ENCODE measurements at regions not wholly inside any gene's neighbourhood (a gene's known extent, or its start where the extent isn't known, plus 50 kb on each side); places are given as distances from the start of the nearest gene placed in this dataset.
"Not testable (repeated sequence)": the region's sequence is repeated elsewhere in the genome, so short reads cannot be mapped to it uniquely, and the experiment has no call there.

DNA sequence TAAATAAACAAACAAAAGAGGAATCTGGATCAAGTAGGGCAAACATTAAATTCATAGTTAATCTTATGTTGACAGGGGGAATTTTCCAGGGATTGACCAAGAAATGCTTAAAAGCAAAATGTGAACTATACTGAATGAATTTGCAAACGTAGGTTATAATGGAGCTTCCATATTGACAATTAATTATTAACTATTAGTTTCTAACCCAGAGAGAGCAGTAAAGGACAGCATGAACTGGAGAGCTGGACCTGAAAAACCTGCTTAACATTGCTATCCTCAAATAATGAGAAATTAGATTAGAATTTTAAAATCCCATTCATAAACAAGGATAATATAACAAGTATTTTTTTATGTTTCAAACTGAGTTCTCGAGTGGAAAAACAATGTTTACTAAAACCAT is 1089.6 kb downstream of the DNAJB9 start:
- no peaks in the 10 kb centered on the region for H3K4me1 Mint-ChIP-seq
- DNase-seq (ENCODE audit: low spot score in 2 of 2, unreplicated experiment in 2 of 2) = no peak
- H3K36me3 Mint-ChIP-seq = no peaks in the 10 kb centered on the region
- no peak overlapping the region for H3K27ac Mint-ChIP-seq
- TF ChIP-seq, protein P1, sequence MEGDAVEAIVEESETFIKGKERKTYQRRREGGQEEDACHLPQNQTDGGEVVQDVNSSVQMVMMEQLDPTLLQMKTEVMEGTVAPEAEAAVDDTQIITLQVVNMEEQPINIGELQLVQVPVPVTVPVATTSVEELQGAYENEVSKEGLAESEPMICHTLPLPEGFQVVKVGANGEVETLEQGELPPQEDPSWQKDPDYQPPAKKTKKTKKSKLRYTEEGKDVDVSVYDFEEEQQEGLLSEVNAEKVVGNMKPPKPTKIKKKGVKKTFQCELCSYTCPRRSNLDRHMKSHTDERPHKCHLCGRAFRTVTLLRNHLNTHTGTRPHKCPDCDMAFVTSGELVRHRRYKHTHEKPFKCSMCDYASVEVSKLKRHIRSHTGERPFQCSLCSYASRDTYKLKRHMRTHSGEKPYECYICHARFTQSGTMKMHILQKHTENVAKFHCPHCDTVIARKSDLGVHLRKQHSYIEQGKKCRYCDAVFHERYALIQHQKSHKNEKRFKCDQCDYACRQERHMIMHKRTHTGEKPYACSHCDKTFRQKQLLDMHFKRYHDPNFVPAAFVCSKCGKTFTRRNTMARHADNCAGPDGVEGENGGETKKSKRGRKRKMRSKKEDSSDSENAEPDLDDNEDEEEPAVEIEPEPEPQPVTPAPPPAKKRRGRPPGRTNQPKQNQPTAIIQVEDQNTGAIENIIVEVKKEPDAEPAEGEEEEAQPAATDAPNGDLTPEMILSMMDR (IDR thresholded peaks at IDR 0.05; ENCODE audit: unreplicated experiment) = no peak
- no peaks in the 10 kb centered on the region for H3K9me3 Mint-ChIP-seq
- H3K27me3 Mint-ChIP-seq (ENCODE audit: low read depth) = no peaks in the 10 kb centered on the region
- no peak overlapping the region for H3K4me3 Mint-ChIP-seq

DNA sequence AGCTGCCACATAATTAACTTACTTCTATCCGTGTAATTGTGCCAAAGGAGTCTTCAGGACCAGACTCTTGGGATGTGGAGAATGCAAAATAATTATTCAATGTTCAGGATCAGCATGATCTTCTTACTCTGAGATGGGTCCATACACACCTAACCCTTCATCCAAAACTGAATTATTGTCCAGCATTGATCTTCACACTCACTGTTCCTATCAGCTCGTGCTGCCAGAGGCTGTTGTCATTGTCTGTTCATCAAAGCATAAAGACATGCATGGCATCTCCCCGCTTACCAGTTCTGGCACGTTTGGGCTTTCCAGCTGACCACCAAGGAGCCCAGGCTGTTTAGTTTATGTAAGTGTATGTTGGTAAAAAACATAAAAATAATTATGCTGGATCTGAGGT is 1090.7 kb downstream of the DNAJB9 start:
- no peak for DNase-seq (ENCODE audit: low spot score in 2 of 2, unreplicated experiment in 2 of 2)
- H3K36me3 Mint-ChIP-seq = no peaks in the 10 kb centered on the region
- H3K9me3 Mint-ChIP-seq = no peaks in the 10 kb centered on the region
- no peak overlapping the region for H3K27ac Mint-ChIP-seq
- TF ChIP-seq, protein P1 (IDR thresholded peaks at IDR 0.05; ENCODE audit: unreplicated experiment) = no peak
- no peaks in the 10 kb centered on the region for H3K27me3 Mint-ChIP-seq (ENCODE audit: low read depth)
- no peaks in the 10 kb centered on the region for H3K4me1 Mint-ChIP-seq
- H3K4me3 Mint-ChIP-seq = no peak overlapping the region

DNA sequence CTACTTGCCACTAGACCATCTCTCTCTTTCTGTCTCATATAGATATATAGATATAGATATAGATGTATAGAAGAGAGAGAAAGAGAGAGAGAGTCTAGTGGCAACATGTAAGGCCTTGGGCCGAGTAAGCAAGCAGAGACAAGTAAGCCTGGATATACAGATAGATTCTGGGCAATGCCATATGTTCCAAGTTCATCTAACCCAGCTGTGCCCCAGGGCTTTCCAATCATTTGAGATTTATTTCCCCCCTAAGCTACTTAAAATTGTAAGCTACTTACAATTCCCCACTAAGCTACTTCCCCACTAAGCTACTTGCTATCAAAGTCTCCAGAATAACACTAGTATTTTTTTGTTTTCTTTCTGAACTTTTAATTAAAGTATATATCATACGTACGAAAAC is 1094.1 kb downstream of the DNAJB9 start:
- Mint-ChIP-seq H3K4me1 (no peaks in the 10 kb centered on the region), H3K36me3 (no peaks in the 10 kb centered on the region), H3K4me3 (no peak overlapping the region), H3K27me3 (ENCODE audit: low read depth) (no peaks in the 10 kb centered on the region), H3K27ac (no peak overlapping the region), H3K9me3 (no peaks in the 10 kb centered on the region)
- TF ChIP-seq, protein P1 (IDR thresholded peaks at IDR 0.05; ENCODE audit: unreplicated experiment) = no peak
- DNase-seq (ENCODE audit: low spot score in 2 of 2, unreplicated experiment in 2 of 2) = no peak

GRCh38 chr7:109687269-109687668 is 1117.6 kb downstream of the DNAJB9 start:
- not testable (repeated sequence) for H3K4me1 Mint-ChIP-seq; DNase-seq (ENCODE audit: low spot score in 2 of 2, unreplicated experiment in 2 of 2); H3K27me3 Mint-ChIP-seq (ENCODE audit: low read depth); H3K36me3 Mint-ChIP-seq; H3K4me3 Mint-ChIP-seq; H3K27ac Mint-ChIP-seq
- peaks cover 18% of the 10 kb centered on the region for H3K9me3 Mint-ChIP-seq

DNA sequence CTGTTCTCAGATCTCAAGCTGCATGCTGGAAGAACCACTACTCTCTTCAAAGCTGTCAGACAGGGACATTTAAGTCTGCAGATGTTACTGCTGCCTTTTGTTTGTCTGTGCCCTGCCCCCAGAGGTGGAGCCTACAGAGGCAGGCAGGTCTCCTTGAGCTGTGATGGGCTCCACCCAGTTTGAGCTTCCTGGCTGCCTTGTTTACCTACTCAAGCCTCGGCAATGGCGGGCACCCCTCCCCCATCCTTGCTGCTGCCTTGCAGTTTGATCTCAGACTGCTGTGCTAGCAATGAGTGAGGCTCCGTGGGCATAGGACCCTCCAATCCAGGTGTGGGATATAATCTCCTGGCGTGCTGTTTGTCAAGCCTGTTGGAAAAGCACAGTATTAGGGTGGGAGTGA is 1122.9 kb downstream of the DNAJB9 start:
- not testable (repeated sequence) for H3K4me1 Mint-ChIP-seq; H3K4me3 Mint-ChIP-seq; H3K27me3 Mint-ChIP-seq (ENCODE audit: low read depth); DNase-seq (ENCODE audit: low spot score in 2 of 2, unreplicated experiment in 2 of 2); H3K27ac Mint-ChIP-seq
- Mint-ChIP-seq H3K9me3 (peaks cover 52% of the 10 kb centered on the region), H3K36me3 (peaks cover 15% of the 10 kb centered on the region)

- no peak for DNase-seq (ENCODE audit: low spot score in 2 of 2, unreplicated experiment in 2 of 2)
- H3K4me1 Mint-ChIP-seq = no peaks in the 10 kb centered on the region
- TF ChIP-seq, protein P1 (IDR thresholded peaks at IDR 0.05; ENCODE audit: unreplicated experiment) = no peak
- H3K9me3 Mint-ChIP-seq = peaks cover 64% of the 10 kb centered on the region
- H3K4me3 Mint-ChIP-seq = no peak overlapping the region
- no peaks in the 10 kb centered on the region for H3K27me3 Mint-ChIP-seq (ENCODE audit: low read depth)
- peaks cover 23% of the 10 kb centered on the region for H3K36me3 Mint-ChIP-seq
- H3K27ac Mint-ChIP-seq = no peak overlapping the region
Observed at GRCh38 chr7:109694149-109695071, 1124.7 kb downstream of the DNAJB9 start.

All from mesothelial cell of epicardium (in vitro differentiated cells).